Ovary (tissue), 7 donors: ENCODE measurements at regions not wholly inside any gene's neighbourhood (a gene's known extent, or its start where the extent isn't known, plus 50 kb on each side); places are given as distances from the start of the nearest gene placed in this dataset.

ENCODE experiments used
- DNase-seq, 5 donors: peaks; one replicate each; pipeline ENCODE4 v3.0.0-alpha.2; 2019 to 2020
- H3K27ac ChIP-seq, 2 donors: fragments of 200-600 bp; one replicate each; pipeline versions ENCODE4 v1.5.1 to v1.8.0; 2019 to 2022
- H3K27me3 ChIP-seq: fragments of 200-600 bp; one replicate; pipeline ENCODE4 v1.8.0; 2022
- H3K36me3 ChIP-seq: fragments of 200-600 bp; sonication (generic); one replicate; pipeline ENCODE4 v1.5.1; 2019
- H3K4me1 ChIP-seq: one replicate; pipeline ENCODE4 v1.8.1; 2013; ENCODE audit warnings: mild to moderate bottlenecking, moderate library complexity; ENCODE audit not compliant: insufficient read depth
- H3K4me3 ChIP-seq: fragments of 200-600 bp; sonication (generic); one replicate; pipeline ENCODE4 v1.5.1; 2017
- H3K9me3 ChIP-seq, 2 donors: fragments of 200-600 bp in 1 of 2; sonication (generic) in 1 of 2; one replicate each; pipeline versions ENCODE4 v1.5.1 to v1.8.1; 2013 to 2019; ENCODE audit warnings: mild to moderate bottlenecking in 1 of 2, moderate library complexity in 1 of 2
- CTCF ChIP-seq, 3 donors: fragments of 450-650 bp in 2 of 3; fragments of 200-600 bp in 1 of 3; IDR thresholded peaks; one replicate each; pipeline versions ENCODE4 v1.5.1 to v1.8.0; 2016 to 2022; ENCODE audit warnings: antibody characterized with exemption in 3 of 3, mild to moderate bottlenecking in 1 of 3
- EP300 ChIP-seq: sonication (generic); formaldehyde crosslinking; IDR thresholded peaks from one replicate; pipeline ENCODE4 v1.6.1; 2017; ENCODE audit warnings: antibody characterized with exemption
- POLR2A ChIP-seq: fragments of 450-650 bp; IDR thresholded peaks from one replicate; pipeline ENCODE4 v1.6.1; 2017; ENCODE audit warnings: antibody characterized with exemption, mild to moderate bottlenecking, moderate library complexity
- WGBS, 3 donors: extraction: QIAGEN DNeasy Blood & Tissue Kit in 1 of 3; methylation state at CpG; one replicate each; pipeline versions ENCODE4 v1.1.5 to v1.1.7; 2013 to 2017; 5-methylcytosine and 5-hydroxymethylcytosine counted together
- intact Hi-C, 4 donors: fragments of 100-400 bp; cut with DNase I; formaldehyde crosslinking; loops; one replicate each; pipeline versions ENCODE4 v1.11.0 to v1.15.1; 2022 to 2023
- donor health status: DM: no; HTN: no; CAD: no; lungs with moderate emphysema.
- donor health status: DM: no; HTN: no; CAD: no.
- donor health status: Bipolar disorder and iron deficiency.
- donor health status: DM: no; HTN: no; CAD: no.
- donor health status: DM: yes; HTN: yes; CAD: no.

GRCh38 chr5:98102936-98103335 is 670.5 kb upstream of the RGMB start:
- H3K27me3 ChIP-seq, result no peaks in the 10 kb centered on the region
- no peaks in the 10 kb centered on the region for H3K4me1 ChIP-seq
- H3K27ac ChIP-seq, result no peak overlapping the region
- H3K4me3 ChIP-seq, result no peak overlapping the region
- TF ChIP-seq CTCF (IDR thresholded peaks at IDR 0.05) (no peak), POLR2A (no peak), EP300 (no peak)
- no peak for DNase-seq
- intact Hi-C loops, result no loop called here
- H3K36me3 ChIP-seq, result no peaks in the 10 kb centered on the region
- 46 to 64% (median 62%) methylated on average over 3 of the region's 3 CpGs for WGBS, 3 donors
- H3K9me3 ChIP-seq, result no peaks in the 10 kb centered on the region

GRCh38 chr5:98103807-98104206 is 669.7 kb upstream of the RGMB start:
- Histone ChIP-seq H3K4me3 (no peak overlapping the region), H3K4me1 (no peaks in the 10 kb centered on the region), H3K36me3 (no peaks in the 10 kb centered on the region), H3K27ac (no peak overlapping the region), H3K9me3 (no peaks in the 10 kb centered on the region), H3K27me3 (no peaks in the 10 kb centered on the region)
- DNase-seq, result no peak
- intact Hi-C loops, result no loop called here
- WGBS, 3 donors, result 68 to 78% (median 69%) methylated on average over 5 of the region's 5 CpGs
- TF ChIP-seq POLR2A (no peak), EP300 (no peak), CTCF (IDR thresholded peaks at IDR 0.05) (no peak)

- no peaks in the 10 kb centered on the region for H3K9me3 ChIP-seq
- no peaks in the 10 kb centered on the region for H3K36me3 ChIP-seq
- no peak overlapping the region for H3K4me3 ChIP-seq
- H3K27ac ChIP-seq, result no peak overlapping the region
- no peaks in the 10 kb centered on the region for H3K4me1 ChIP-seq
- WGBS, 3 donors, result 61 to 76% (median 69%) methylated on average over 3 of the region's 3 CpGs
- DNase-seq, result no peak
- no peak for TF ChIP-seq EP300
- no peaks in the 10 kb centered on the region for H3K27me3 ChIP-seq
- intact Hi-C loops, result no loop called here
Observed at GRCh38 chr5:98104454-98105188, 668.8 kb upstream of the RGMB start.

GRCh38 chr5:98105681-98106080 is 667.8 kb upstream of the RGMB start:
- 74 to 79% (median 75%) methylated on average over 6 of the region's 6 CpGs for WGBS, 3 donors

More at GRCh38 chr5:98105681-98106080, 667.8 kb upstream of the RGMB start:
- H3K4me3 ChIP-seq, result no peak overlapping the region
- no peaks in the 10 kb centered on the region for H3K27me3 ChIP-seq
- H3K9me3 ChIP-seq, result no peaks in the 10 kb centered on the region
- TF ChIP-seq EP300 (no peak), CTCF (IDR thresholded peaks at IDR 0.05) (no peak), POLR2A (no peak)
- H3K36me3 ChIP-seq, result no peaks in the 10 kb centered on the region
- no peak overlapping the region for H3K27ac ChIP-seq
- DNase-seq, result no peak
- intact Hi-C loops, result loop anchor here in 1 of 4 donors (2.0 kb wide), 1 partner anchor 43 kb away; no protein-coding TSS in a partner anchor
- no peaks in the 10 kb centered on the region for H3K4me1 ChIP-seq
